GM18868 (cell line): ENCODE measurements at regions not wholly inside any gene's neighbourhood (a gene's known extent, or its start where the extent isn't known, plus 50 kb on each side); places are given as distances from the start of the nearest gene placed in this dataset.

ENCODE experiments used
- ATAC-seq: cut with Tn5 transposase; IDR thresholded peaks from one replicate; pipeline ENCODE4 v1.9.1; 2021; ENCODE audit warnings: mild to moderate bottlenecking, moderate library complexity; ENCODE audit not compliant: unreplicated experiment

GRCh38 chr5:17428176-17428800 is 69.7 kb upstream of the TAF11L2 start:
- no peak for ATAC-seq

- no peak for ATAC-seq
These were observed 68.7 kb upstream of the TAF11L2 start for GRCh38 chr5:17429353-17429752.

GRCh38 chr5:17430241-17430640 is 67.8 kb upstream of the TAF11L2 start:
- ATAC-seq = no peak

DNA sequence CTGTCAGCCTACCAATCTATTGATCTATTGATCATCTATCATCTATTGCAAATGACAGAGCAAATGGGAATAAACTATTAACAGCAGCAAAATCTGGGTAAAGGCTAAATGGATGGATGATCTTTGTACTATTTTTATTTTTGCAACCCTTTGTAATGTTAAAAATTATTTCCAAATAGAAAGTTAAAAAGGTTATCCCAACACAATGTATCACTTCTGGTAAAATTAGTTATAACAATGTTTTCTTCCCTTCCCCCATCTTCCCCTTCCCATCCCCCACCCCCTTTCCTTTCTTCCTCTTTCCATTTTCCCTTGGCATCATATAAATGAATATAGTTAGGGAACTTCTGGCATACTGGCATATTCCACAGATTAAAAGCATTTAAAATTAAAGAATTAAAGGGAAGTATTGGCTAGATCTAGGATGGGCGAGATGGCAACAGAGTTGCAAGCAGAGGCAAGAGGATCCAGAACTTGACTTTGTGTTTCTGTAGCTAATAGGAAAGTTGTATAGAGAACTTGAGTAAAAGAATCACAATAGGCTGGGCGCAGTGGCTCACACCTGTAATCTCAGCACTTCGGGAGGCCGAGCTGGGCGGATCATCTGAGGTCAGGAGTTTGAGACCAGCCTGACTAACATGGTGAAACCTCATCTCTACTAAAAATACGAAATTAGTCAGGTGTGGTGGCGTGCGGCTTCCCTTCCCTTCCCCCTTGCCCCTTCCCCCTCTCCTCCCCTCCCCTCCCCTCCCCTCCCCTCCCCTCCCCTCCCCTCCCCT is 66.6 kb upstream of the TAF11L2 start:
- ATAC-seq = no peak

- ATAC-seq = no peak
These were observed 65.5 kb upstream of the TAF11L2 start for GRCh38 chr5:17432569-17432968.

DNA sequence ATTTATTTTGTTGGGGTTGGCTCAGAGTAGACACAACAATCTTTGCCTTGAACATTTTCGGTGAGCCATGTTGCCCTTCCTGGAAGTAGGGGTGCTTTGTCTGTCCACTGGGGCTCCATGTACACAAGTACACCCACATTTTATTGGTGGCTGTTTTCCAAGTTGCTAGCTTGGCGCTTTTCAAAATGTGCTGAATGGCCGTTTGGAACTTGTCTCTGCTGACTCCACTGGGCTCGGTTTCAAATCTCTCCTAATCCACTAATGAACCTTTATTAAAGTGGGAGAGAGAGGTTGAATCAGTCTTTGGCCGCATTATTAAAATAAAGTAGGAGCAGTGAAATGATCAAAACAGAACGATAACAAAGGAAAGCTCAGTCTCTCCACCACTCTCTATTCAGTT is 64.6 kb upstream of the TAF11L2 start:
- ATAC-seq = no peak

GRCh38 chr5:17434982-17435381 is 63.0 kb upstream of the TAF11L2 start:
- ATAC-seq = peak; percentile 55

DNA sequence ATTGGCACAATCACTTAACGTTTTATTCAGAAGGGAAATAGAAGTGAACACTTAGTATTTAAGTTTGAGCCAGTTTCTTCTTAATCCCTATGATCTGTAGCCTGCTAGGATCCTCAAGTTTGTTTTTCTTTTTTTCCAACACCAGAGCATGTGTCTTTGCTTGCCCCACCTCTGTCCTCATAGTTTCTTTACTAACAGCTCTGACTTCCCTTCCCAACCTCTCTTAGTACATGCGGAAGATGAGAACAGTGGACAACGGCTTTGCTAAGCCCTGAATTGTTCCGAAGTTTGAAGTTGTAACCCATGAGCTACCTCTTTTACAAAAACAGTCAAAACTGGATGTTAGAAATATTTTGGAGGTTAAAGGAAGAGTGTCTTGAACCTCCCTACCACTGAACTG is 61.7 kb upstream of the TAF11L2 start:
- ATAC-seq = peak; percentile 36

GRCh38 chr5:17436761-17437221 is 61.2 kb upstream of the TAF11L2 start:
- ATAC-seq = peak; percentile 82

- no peak for ATAC-seq
These were observed 60.0 kb upstream of the TAF11L2 start for GRCh38 chr5:17438027-17438426.

DNA sequence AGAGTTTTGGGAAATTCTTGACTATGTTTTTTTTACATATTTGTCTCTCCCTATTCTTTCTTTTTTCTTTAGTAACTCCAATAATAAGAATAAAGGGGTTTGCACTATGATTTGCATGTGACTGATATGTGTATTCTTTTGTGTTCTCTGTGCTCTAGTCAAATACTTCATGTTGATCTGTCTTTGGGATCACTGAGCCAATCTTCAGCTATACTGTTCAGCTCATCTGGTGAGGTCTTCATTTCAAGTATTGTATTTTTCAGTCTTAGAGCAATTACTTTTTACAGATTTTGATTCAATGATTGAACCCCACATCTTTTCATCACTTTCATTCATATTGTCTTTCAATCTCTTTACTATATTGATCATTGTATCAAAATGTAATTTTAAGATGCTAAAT is 58.1 kb upstream of the TAF11L2 start:
- ATAC-seq = no peak

- ATAC-seq = no peak
These were observed 57.3 kb upstream of the TAF11L2 start for GRCh38 chr5:17440766-17441165.

- ATAC-seq = no peak
These were observed 56.7 kb upstream of the TAF11L2 start for GRCh38 chr5:17441351-17441750.

DNA sequence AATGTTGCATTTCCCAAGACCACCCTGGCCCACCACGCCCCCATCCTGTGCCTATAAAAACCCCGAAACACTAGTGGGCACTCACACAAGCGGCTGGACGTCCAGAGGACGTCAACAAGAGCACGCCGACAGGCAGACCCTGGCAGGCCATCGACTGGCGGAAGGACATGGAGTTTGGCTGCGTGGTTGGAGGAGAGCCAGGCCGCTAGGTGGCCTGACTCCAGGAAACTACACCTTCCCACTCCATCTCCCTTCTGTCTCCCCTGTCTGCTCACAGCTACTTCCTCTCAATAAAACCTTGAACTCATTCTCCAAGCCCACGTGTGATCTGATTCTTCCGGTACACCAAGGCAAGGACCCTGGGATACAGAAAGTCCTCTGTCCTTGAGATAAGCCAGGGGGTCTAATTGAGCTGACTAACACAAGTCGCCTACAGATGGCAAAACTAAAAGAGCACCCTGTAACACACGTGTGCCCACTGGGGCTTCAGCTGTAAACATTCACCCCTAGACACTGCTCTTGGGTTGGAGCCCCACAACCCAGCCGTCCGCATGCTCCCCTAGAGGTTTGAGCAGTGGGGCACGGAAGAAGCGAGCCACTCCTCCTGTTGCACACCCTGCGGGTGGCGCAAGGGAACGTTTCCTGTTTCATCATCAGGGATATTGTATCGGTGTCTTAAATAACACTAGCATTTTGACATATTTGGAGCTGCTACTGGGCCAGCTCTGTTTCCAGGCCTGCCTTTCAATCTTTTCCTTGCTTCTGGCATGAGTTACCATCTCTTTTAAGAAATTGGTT is 54.5 kb upstream of the TAF11L2 start:
- no peak for ATAC-seq

DNA sequence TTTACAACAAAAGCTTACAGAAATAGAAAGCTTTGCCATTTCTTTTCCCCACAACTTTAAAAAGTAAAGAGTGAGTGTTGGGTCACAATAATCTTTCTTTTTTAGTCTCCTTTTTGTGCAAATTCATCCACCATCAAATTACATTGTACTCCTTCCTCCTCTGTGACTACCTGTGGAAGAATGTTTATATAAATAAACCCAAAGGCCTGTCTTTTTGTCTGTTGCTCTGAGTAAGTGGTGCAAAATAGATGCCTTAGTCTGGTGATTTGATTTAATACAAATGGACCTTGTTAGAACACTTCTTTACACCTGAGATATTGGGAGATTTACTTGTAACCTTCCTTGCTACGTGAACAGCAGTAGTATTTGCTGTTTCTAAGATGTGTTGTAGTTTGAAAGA is 53.5 kb upstream of the TAF11L2 start:
- no peak for ATAC-seq

- ATAC-seq = no peak
These were observed 52.8 kb upstream of the TAF11L2 start for GRCh38 chr5:17445185-17445584.
